ENCODE measurements at regions not wholly inside any gene's neighbourhood (a gene's known extent, or its start where the extent isn't known, plus 50 kb on each side); places are given as distances from the start of the nearest gene placed in this dataset.

DNA sequence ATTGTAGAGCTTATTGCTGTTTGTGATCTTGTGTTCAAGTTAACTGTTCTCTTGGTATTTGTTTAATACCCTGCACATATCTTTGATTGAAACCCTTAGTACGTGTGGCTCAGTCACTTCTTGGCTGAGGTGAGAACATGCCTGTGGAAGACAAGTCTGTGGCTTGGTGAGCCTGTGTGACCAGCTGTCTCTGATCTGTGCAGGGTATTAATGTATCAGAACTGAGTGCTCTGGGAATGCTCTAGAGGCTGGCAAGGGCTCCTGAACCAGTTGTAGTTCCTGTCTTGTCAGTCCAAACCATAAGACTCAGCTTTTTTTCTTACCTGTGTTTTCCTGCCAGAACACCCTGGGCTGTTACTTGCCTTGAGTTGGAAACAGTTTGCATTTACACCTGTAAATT is 52.4 kb upstream of the EPHA4 start:
- no peak for DNase-seq (ENCODE audit: low read depth)

Measured in forelimb muscle (tissue), 1 donor.